Uterus (tissue), 2 donors: ENCODE measurements at regions not wholly inside any gene's neighbourhood (a gene's known extent, or its start where the extent isn't known, plus 50 kb on each side); places are given as distances from the start of the nearest gene placed in this dataset.

Experiments
- CTCF ChIP-seq, 4 experiments: fragments of 200-600 bp in 2 of 4; fragments of 450-650 bp in 2 of 4; sonication (generic) in 2 of 4; IDR thresholded peaks; one replicate each; pipeline ENCODE4 v1.5.1; 2016 to 2019; ENCODE audit warnings: antibody characterized with exemption in 4 of 4, mild to moderate bottlenecking in 2 of 4, moderate library complexity in 1 of 4
- POLR2A ChIP-seq, 2 donors: fragments of 450-650 bp; IDR thresholded peaks; one replicate each; pipeline ENCODE4 v1.6.1; 2016; ENCODE audit warnings: antibody characterized with exemption in 2 of 2, mild to moderate bottlenecking in 1 of 2, moderate library complexity in 1 of 2

GRCh38 chr6:111987295-111987694, 66.6 kb upstream of the CCN6 start:
- no peak for TF ChIP-seq CTCF (IDR thresholded peaks at IDR 0.05)
- TF ChIP-seq POLR2A (IDR thresholded peaks at IDR 0.05) = no peak
